ENCODE measurements at regions not wholly inside any gene's neighbourhood (a gene's known extent, or its start where the extent isn't known, plus 50 kb on each side); places are given as distances from the start of the nearest gene placed in this dataset.

DNA sequence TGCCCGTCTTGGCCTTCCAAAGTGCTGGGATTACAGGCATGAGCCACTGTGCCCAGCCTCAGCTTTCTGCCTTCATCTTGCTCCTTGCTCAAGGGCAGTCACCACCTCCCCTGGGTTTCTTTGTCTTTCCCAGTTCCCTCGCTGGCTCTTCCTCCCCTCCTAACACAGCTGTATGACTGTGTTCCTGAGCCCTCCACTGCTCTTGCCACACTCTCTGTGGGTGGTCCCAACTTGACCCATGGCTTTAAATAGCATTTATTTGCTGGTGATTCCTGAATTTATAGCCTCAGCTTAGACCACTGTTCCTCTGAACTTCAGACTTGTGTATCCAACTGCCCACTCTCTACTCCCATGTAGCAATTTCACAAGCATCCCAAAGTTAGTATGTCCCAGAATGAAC, 181.3 kb downstream of the BAMBI start:
- TF ChIP-seq JUND (IDR thresholded peaks at IDR 0.05) (no peak), ZFX (IDR thresholded peaks at IDR 0.05) (no peak), EZH2 (IDR thresholded peaks at IDR 0.05) (no peak), CTCF (IDR thresholded peaks at IDR 0.05 in 2 of 3, conservative IDR thresholded peaks at IDR 0.05 in 1 of 3; ENCODE audit: borderline replicate concordance in 1 of 3, insufficient read depth in 1 of 3, low read depth in 2 of 3, low read length in 2 of 3) (no peak), POLR2A (IDR thresholded peaks at IDR 0.05; ENCODE audit: borderline replicate concordance, extremely low read depth, insufficient read depth, insufficient read length) (no peak), CBX3 (IDR thresholded peaks at IDR 0.05; ENCODE audit: low read depth) (no peak), EZH2phosphoT487 (IDR thresholded peaks at IDR 0.05; ENCODE audit: borderline replicate concordance) (no peak), ATF3 (IDR thresholded peaks at IDR 0.05) (no peak), SP1 (IDR thresholded peaks at IDR 0.05; ENCODE audit: low read depth) (no peak), ZNF274 (IDR thresholded peaks at IDR 0.05; ENCODE audit: low read depth, low read length) (no peak), YY1 (IDR thresholded peaks at IDR 0.05; ENCODE audit: extremely low read depth, insufficient replicate concordance, low read depth, low read length) (no peak), RAD21 (IDR thresholded peaks at IDR 0.05; ENCODE audit: low read depth) (no peak), POLR2AphosphoS5 (IDR thresholded peaks at IDR 0.05; ENCODE audit: low read depth, low read length) (no peak)
- TF ChIP-seq, protein P1, sequence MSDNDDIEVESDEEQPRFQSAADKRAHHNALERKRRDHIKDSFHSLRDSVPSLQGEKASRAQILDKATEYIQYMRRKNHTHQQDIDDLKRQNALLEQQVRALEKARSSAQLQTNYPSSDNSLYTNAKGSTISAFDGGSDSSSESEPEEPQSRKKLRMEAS (IDR thresholded peaks at IDR 0.05), result no peak

Measured in HCT116 (cell line).